Right lobe of liver (tissue), 6 donors: ENCODE measurements at regions not wholly inside any gene's neighbourhood (a gene's known extent, or its start where the extent isn't known, plus 50 kb on each side); places are given as distances from the start of the nearest gene placed in this dataset.

Source experiments
- ATAC-seq, 4 donors: fragments of 200-7000 bp; cut with Tn5 transposase; one replicate each; pipeline ENCODE4 v1.9.1; 2020; ENCODE audit warnings: mild to moderate bottlenecking in 4 of 4, moderate library complexity in 4 of 4
- DNase-seq, 3 donors: peaks; one replicate each; pipeline ENCODE4 v3.0.0-alpha.2; 2020
- H3K27ac ChIP-seq, 3 donors: fragments of 200-600 bp; one replicate each; pipeline ENCODE4 v1.8.0; 2022
- H3K27me3 ChIP-seq, 2 donors: fragments of 200-600 bp; one replicate each; pipeline ENCODE4 v1.8.0; 2022
- H3K36me3 ChIP-seq, 4 donors: fragments of 200-600 bp; sonication (generic) in 1 of 4; one replicate each; pipeline versions ENCODE4 v1.5.1 to v1.8.0; 2017 to 2022; ENCODE audit warnings: control low read depth in 1 of 4
- H3K4me1 ChIP-seq, 4 donors: fragments of 200-600 bp; sonication (generic) in 1 of 4; one replicate each; pipeline versions ENCODE4 v1.5.1 to v1.8.0; 2017 to 2022; ENCODE audit warnings: control low read depth in 1 of 4
- H3K4me3 ChIP-seq, 3 donors: fragments of 200-600 bp; one replicate each; pipeline ENCODE4 v1.8.0; 2022
- H3K9me3 ChIP-seq, 4 donors: fragments of 200-600 bp; sonication (generic) in 1 of 4; one replicate each; pipeline versions ENCODE4 v1.5.1 to v1.8.0; 2017 to 2022; ENCODE audit warnings: control low read depth in 1 of 4
- CTCF ChIP-seq, 4 donors: fragments of 200-600 bp in 3 of 4; fragments of 450-650 bp in 1 of 4; IDR thresholded peaks; one replicate each; pipeline versions ENCODE4 v1.5.1 to v1.8.0; 2016 to 2022; ENCODE audit warnings: antibody characterized with exemption in 4 of 4, mild to moderate bottlenecking in 2 of 4
- POLR2A ChIP-seq: fragments of 450-650 bp; IDR thresholded peaks from one replicate; pipeline ENCODE4 v1.6.1; 2017; ENCODE audit warnings: antibody characterized with exemption, mild to moderate bottlenecking
- WGBS: methylation state at CpG from one replicate; pipeline ENCODE4 v1.1.6; 2018; ENCODE audit warnings: low coverage, low lambda C conversion rate; ENCODE audit not compliant: insufficient coverage; ENCODE audit errors: missing lambda C conversion rate; 5-methylcytosine and 5-hydroxymethylcytosine counted together
- intact Hi-C, 2 donors: fragments of 100-400 bp; cut with DNase I; formaldehyde crosslinking; loops; one replicate each; pipeline versions ENCODE4 v1.11.2 to v1.14.1; 2022
- donor health status: DM: no; HTN: yes; CAD: no.
- donor health status: DM: no; HTN: no; CAD: no.
- donor health status: DM: no; HTN: no; CAD: no.
- donor health status: DM: no; HTN: yes; CAD: no.
- donor health status: DM: no; HTN: yes; CAD: no.

DNA sequence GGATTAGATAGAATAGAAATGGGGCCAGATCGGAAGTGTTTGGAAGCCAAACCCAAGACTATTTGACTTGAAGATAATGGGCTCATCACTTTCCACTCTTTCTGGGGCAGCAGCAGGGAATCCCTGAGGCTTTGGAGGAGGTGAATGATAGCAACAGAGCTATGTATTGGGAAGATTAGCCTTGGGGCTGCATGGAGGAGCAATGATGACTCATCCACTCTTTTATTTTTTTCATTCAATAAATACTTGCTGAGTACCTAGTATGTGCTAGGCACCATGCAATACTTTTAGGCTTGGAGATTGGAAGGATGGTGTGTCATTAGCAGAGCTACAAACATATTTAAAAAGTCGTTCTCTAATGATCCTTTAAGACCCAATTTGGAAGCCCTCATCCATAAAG, 166.9 kb upstream of the FOXD3 start:
- DNase-seq (no peak), ATAC-seq (no peak)
- peaks cover 0 to 5% of the 10 kb centered on the region in 2 donors for H3K27me3 ChIP-seq
- TF ChIP-seq POLR2A: no peak
- no peak for TF ChIP-seq CTCF (IDR thresholded peaks at IDR 0.05)
- H3K4me1 ChIP-seq: no peaks in the 10 kb centered on the region
- 38% methylated on average over 2 of the region's 2 CpGs for WGBS
- no peak overlapping the region for H3K4me3 ChIP-seq
- no peaks in the 10 kb centered on the region for H3K36me3 ChIP-seq
- H3K9me3 ChIP-seq: no peaks in the 10 kb centered on the region
- no peak overlapping the region for H3K27ac ChIP-seq
- intact Hi-C loops: no loop called here

DNA sequence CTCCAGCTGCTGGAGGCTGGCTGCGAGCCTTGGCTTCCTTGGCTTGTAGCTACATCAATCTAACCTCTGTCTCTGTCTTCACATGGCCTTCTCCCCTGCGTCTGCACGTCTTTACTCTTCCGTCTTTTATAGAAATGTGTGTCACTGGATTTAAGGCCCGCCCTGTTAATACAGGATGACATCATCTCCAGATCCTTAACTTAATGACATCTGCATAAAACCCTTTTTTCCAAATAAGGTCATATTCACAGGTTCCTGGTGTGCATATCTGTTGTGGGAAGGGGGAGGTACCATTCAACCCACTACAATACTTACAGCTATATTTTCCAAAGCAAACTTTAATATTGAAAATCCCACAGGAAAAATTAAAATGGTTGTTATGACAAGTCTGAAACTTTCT, 165.3 kb upstream of the FOXD3 start:
- TF ChIP-seq POLR2A (no peak), CTCF (IDR thresholded peaks at IDR 0.05) (no peak)
- no peak overlapping the region for H3K4me3 ChIP-seq
- ATAC-seq (no peak), DNase-seq (no peak)
- no peak overlapping the region for H3K27ac ChIP-seq
- no peaks in the 10 kb centered on the region for H3K4me1 ChIP-seq
- no peaks in the 10 kb centered on the region for H3K9me3 ChIP-seq
- no peaks in the 10 kb centered on the region for H3K36me3 ChIP-seq
- peaks cover 0 to 4% of the 10 kb centered on the region in 2 donors for H3K27me3 ChIP-seq
- WGBS: 77% methylated on average over 5 of the region's 5 CpGs
- intact Hi-C loops: no loop called here

DNA sequence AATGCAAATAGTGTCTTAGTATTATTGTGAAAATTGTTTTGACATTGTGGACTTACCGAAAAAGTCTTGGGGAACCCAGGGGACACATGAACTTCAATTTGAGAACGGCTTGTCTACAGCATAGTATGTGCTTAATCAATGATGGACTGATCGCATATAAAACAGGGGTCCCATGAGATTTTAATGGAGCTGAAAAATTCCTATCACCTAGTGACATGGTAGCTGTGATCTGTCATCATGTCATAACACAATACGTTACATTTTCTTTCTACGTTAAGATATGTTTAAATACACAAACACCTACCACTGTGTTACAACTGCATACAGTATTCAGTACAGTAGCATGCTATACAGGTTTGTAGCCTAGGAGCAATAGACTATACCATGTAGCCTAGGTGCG, 153.3 kb upstream of the FOXD3 start:
- TF ChIP-seq CTCF (IDR thresholded peaks at IDR 0.05): no peak
- TF ChIP-seq POLR2A: no peak

DNA sequence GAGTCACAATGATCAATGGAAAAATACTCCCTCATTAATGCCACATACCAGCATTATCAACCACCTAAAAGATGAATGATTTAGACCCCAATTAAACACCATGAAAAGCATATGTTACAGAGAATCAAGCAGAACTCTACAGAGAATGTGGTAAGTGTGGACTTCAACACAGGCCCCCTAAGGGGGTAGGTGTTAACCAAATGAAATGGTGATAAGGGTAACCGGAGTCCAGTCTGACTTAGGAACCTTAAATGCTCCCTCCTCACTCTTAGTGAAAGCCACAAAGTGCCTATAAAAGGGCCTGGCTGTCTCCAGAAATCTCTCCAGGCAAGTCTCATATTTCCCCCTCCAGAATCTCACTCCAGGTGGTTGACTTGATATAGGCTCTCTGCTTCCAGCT, 149.2 kb upstream of the FOXD3 start:
- H3K27ac ChIP-seq: no peak overlapping the region
- no peak for TF ChIP-seq CTCF (IDR thresholded peaks at IDR 0.05)
- TF ChIP-seq POLR2A: no peak
- no peaks in the 10 kb centered on the region for H3K9me3 ChIP-seq
- intact Hi-C loops: no loop called here
- H3K4me1 ChIP-seq: no peaks in the 10 kb centered on the region
- 36% methylated on average over 1 of the region's 1 CpG for WGBS
- no peak overlapping the region for H3K4me3 ChIP-seq
- no peaks in the 10 kb centered on the region for H3K36me3 ChIP-seq
- H3K27me3 ChIP-seq: no peaks in the 10 kb centered on the region
- ATAC-seq (no peak), DNase-seq (no peak)

More for the DNA sequence above, 153.3 kb upstream of the FOXD3 start:
- Histone ChIP-seq H3K9me3 (no peaks in the 10 kb centered on the region), H3K27ac (no peak overlapping the region), H3K4me3 (no peak overlapping the region), H3K27me3 (no peaks in the 10 kb centered on the region), H3K36me3 (no peaks in the 10 kb centered on the region), H3K4me1 (no peaks in the 10 kb centered on the region)
- DNase-seq (no peak), ATAC-seq (no peak)
- WGBS: 66% methylated on average over 6 of the region's 6 CpGs
- intact Hi-C loops: no loop called here

GRCh38 chr1:63189677-63190076, 132.7 kb upstream of the FOXD3 start:
- H3K27ac ChIP-seq: no peak overlapping the region
- no peaks in the 10 kb centered on the region for H3K36me3 ChIP-seq
- no peak overlapping the region for H3K4me3 ChIP-seq
- DNase-seq (no peak), ATAC-seq (no peak)
- peak in 1 of 4 donors; percentile 24 for TF ChIP-seq CTCF (IDR thresholded peaks at IDR 0.05)
- TF ChIP-seq POLR2A: no peak
- intact Hi-C loops: no loop called here
- WGBS: 7% methylated on average over 1 of the region's 1 CpG
- no peaks in the 10 kb centered on the region for H3K9me3 ChIP-seq
- no peaks in the 10 kb centered on the region for H3K4me1 ChIP-seq
- no peaks in the 10 kb centered on the region for H3K27me3 ChIP-seq
